Gastroesophageal sphincter (tissue), 4 donors: ENCODE measurements at regions not wholly inside any gene's neighbourhood (a gene's known extent, or its start where the extent isn't known, plus 50 kb on each side); places are given as distances from the start of the nearest gene placed in this dataset.

Experiments
- ATAC-seq: fragments of 150-250 bp; one replicate; pipeline ENCODE4 v1.9.1; 2016; ENCODE audit warnings: mild to moderate bottlenecking, moderate library complexity
- H3K27ac ChIP-seq, 4 donors: fragments of 200-600 bp; sonication (generic) in 3 of 4; 1 replicate in 3 of 4; 2 replicates in 1 of 4; pipeline ENCODE4 v1.5.1; 2016 to 2019
- H3K27me3 ChIP-seq: fragments of 200-600 bp; sonication (generic); one replicate; pipeline ENCODE4 v1.5.1; 2019
- H3K36me3 ChIP-seq, 2 donors: fragments of 200-600 bp; sonication (generic); one replicate each; pipeline ENCODE4 v1.5.1; 2019; ENCODE audit warnings: control low read depth in 1 of 2
- H3K4me1 ChIP-seq, 3 donors: fragments of 200-600 bp; sonication (generic); 1 replicate in 2 of 3; 2 replicates in 1 of 3; pipeline ENCODE4 v1.5.1; 2016 to 2019; ENCODE audit warnings: control low read depth in 2 of 3
- H3K4me3 ChIP-seq, 2 donors: fragments of 200-600 bp; sonication (generic); one replicate each; pipeline ENCODE4 v1.5.1; 2019; ENCODE audit warnings: mild to moderate bottlenecking in 1 of 2, moderate library complexity in 1 of 2
- H3K9me3 ChIP-seq, 3 donors: fragments of 200-600 bp; sonication (generic); one replicate each; pipeline ENCODE4 v1.5.1; 2017 to 2019; ENCODE audit warnings: control low read depth in 2 of 3
- CTCF ChIP-seq, 4 experiments: fragments of 200-600 bp in 2 of 4; fragments of 450-650 bp in 2 of 4; sonication (generic) in 1 of 4; IDR thresholded peaks; one replicate each; pipeline ENCODE4 v1.5.1; 2017 to 2019; ENCODE audit warnings: antibody characterized with exemption in 4 of 4, mild to moderate bottlenecking in 2 of 4, moderate library complexity in 2 of 4
- EP300 ChIP-seq: sonication (generic); formaldehyde crosslinking; IDR thresholded peaks from one replicate; pipeline ENCODE4 v1.6.1; 2017; ENCODE audit warnings: antibody characterized with exemption, mild to moderate bottlenecking
- POLR2A ChIP-seq, 2 donors: fragments of 450-650 bp; IDR thresholded peaks; one replicate each; pipeline ENCODE4 v1.6.1; 2017; ENCODE audit warnings: antibody characterized with exemption in 2 of 2, mild to moderate bottlenecking in 2 of 2, moderate library complexity in 1 of 2
- POLR2AphosphoS5 ChIP-seq: sonication (generic); formaldehyde crosslinking; IDR thresholded peaks from one replicate; pipeline ENCODE4 v1.6.1; 2017; ENCODE audit warnings: antibody characterized with exemption
- WGBS, 2 donors: methylation state at CpG; one replicate each; pipeline ENCODE4 v1.1.5; 2018; ENCODE audit warnings: low coverage in 1 of 2; 5-methylcytosine and 5-hydroxymethylcytosine counted together

GRCh38 chr2:107618769-107619168 is 207.9 kb upstream of the RGPD4 start:
- no peaks in the 10 kb centered on the region for H3K36me3 ChIP-seq
- TF ChIP-seq POLR2A (IDR thresholded peaks at IDR 0.05) (no peak), CTCF (IDR thresholded peaks at IDR 0.05) (no peak), EP300 (no peak), POLR2AphosphoS5 (no peak)
- no peak overlapping the region for H3K4me3 ChIP-seq
- no peak overlapping the region for H3K27ac ChIP-seq
- H3K27me3 ChIP-seq = no peaks in the 10 kb centered on the region
- H3K4me1 ChIP-seq = no peaks in the 10 kb centered on the region
- no peak for ATAC-seq
- peaks cover 0 to 7% (median 0%) of the 10 kb centered on the region in 3 donors for H3K9me3 ChIP-seq

- Histone ChIP-seq H3K9me3 (peaks cover 0 to 7% (median 0%) of the 10 kb centered on the region in 3 donors), H3K36me3 (no peaks in the 10 kb centered on the region), H3K4me1 (no peaks in the 10 kb centered on the region), H3K27ac (no peak overlapping the region), H3K4me3 (no peak overlapping the region), H3K27me3 (no peaks in the 10 kb centered on the region)
- no peak for ATAC-seq
- TF ChIP-seq EP300 (no peak), POLR2A (IDR thresholded peaks at IDR 0.05) (no peak), POLR2AphosphoS5 (no peak), CTCF (IDR thresholded peaks at IDR 0.05) (no peak)
- 71 to 81% methylated on average over 5 of the region's 5 CpGs for WGBS, 2 donors
These were observed 205.2 kb upstream of the RGPD4 start for GRCh38 chr2:107621186-107622165.

- Histone ChIP-seq H3K4me1 (no peaks in the 10 kb centered on the region), H3K4me3 (no peak overlapping the region), H3K9me3 (peaks cover 0 to 16% (median 0%) of the 10 kb centered on the region in 3 donors), H3K36me3 (no peaks in the 10 kb centered on the region), H3K27ac (no peak overlapping the region), H3K27me3 (no peaks in the 10 kb centered on the region)
- 72 to 89% methylated on average over 4 of the region's 4 CpGs for WGBS, 2 donors
- ATAC-seq = no peak
- no peak for TF ChIP-seq EP300
- no peak for TF ChIP-seq POLR2AphosphoS5
- TF ChIP-seq CTCF (IDR thresholded peaks at IDR 0.05) = no peak
- TF ChIP-seq POLR2A (IDR thresholded peaks at IDR 0.05) = no peak
These were observed 203.9 kb upstream of the RGPD4 start for GRCh38 chr2:107622741-107623310.

GRCh38 chr2:107625982-107626381 is 200.7 kb upstream of the RGPD4 start:
- no peaks in the 10 kb centered on the region for H3K27me3 ChIP-seq
- H3K4me3 ChIP-seq = no peak overlapping the region
- ATAC-seq = no peak
- H3K9me3 ChIP-seq = peaks cover 0 to 32% (median 0%) of the 10 kb centered on the region in 3 donors
- no peak overlapping the region for H3K27ac ChIP-seq
- no peaks in the 10 kb centered on the region for H3K4me1 ChIP-seq
- TF ChIP-seq POLR2A (IDR thresholded peaks at IDR 0.05) = no peak
- no peak for TF ChIP-seq POLR2AphosphoS5
- TF ChIP-seq EP300 = no peak
- no peak for TF ChIP-seq CTCF (IDR thresholded peaks at IDR 0.05)
- no peaks in the 10 kb centered on the region for H3K36me3 ChIP-seq

- peaks cover 0 to 32% (median 0%) of the 10 kb centered on the region in 3 donors for H3K9me3 ChIP-seq
- H3K36me3 ChIP-seq = no peaks in the 10 kb centered on the region
- TF ChIP-seq POLR2AphosphoS5 (no peak), CTCF (IDR thresholded peaks at IDR 0.05) (no peak), POLR2A (IDR thresholded peaks at IDR 0.05) (no peak), EP300 (no peak)
- WGBS, 2 donors = 75 to 100% methylated on average over 1 of the region's 1 CpG
- no peak for ATAC-seq
- H3K27me3 ChIP-seq = no peaks in the 10 kb centered on the region
- no peaks in the 10 kb centered on the region for H3K4me1 ChIP-seq
- no peak overlapping the region for H3K4me3 ChIP-seq
- H3K27ac ChIP-seq = no peak overlapping the region
These were observed 199.5 kb upstream of the RGPD4 start for GRCh38 chr2:107627164-107627563.
